ENCODE measurements at regions not wholly inside any gene's neighbourhood (a gene's known extent, or its start where the extent isn't known, plus 50 kb on each side); places are given as distances from the start of the nearest gene placed in this dataset.

DNA sequence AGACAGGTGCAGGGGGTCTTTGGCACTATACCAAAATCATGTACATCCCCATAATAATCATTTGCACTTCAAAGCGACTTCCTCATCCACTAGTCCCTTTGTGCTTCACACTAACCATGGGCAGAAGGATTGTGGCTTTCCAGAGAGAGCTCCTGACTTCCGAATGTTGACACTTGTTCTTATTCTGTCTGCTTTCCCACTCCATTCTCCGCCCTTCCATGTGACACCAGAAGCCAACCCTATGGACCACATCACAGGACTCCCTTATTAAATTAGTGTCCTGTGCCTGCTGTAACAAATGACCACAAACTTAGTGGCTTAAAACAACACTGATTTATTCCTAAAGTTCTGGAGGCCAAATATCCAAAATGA is 91.6 kb downstream of the CMC2 start:
- H3K27ac ChIP-seq = no peak overlapping the region
- no peaks in the 10 kb centered on the region for H3K9me3 ChIP-seq
- no peak for DNase-seq (ENCODE audit: extremely low spot score in 2 of 2)
- intact Hi-C loops (cut with DNase I) = no loop called here
- TF ChIP-seq POLR2AphosphoS5 (IDR thresholded peaks at IDR 0.05; ENCODE audit: insufficient read depth in 1 of 2, low read depth in 1 of 2) (no peak), POLR2A (IDR thresholded peaks at IDR 0.05) (no peak)
- TF ChIP-seq, protein P1, sequence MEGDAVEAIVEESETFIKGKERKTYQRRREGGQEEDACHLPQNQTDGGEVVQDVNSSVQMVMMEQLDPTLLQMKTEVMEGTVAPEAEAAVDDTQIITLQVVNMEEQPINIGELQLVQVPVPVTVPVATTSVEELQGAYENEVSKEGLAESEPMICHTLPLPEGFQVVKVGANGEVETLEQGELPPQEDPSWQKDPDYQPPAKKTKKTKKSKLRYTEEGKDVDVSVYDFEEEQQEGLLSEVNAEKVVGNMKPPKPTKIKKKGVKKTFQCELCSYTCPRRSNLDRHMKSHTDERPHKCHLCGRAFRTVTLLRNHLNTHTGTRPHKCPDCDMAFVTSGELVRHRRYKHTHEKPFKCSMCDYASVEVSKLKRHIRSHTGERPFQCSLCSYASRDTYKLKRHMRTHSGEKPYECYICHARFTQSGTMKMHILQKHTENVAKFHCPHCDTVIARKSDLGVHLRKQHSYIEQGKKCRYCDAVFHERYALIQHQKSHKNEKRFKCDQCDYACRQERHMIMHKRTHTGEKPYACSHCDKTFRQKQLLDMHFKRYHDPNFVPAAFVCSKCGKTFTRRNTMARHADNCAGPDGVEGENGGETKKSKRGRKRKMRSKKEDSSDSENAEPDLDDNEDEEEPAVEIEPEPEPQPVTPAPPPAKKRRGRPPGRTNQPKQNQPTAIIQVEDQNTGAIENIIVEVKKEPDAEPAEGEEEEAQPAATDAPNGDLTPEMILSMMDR (IDR thresholded peaks at IDR 0.05) = no peak
- no peaks in the 10 kb centered on the region for H3K4me1 ChIP-seq
- no peaks in the 10 kb centered on the region for H3K27me3 ChIP-seq
- H3K4me3 ChIP-seq = no peak overlapping the region
- no peaks in the 10 kb centered on the region for H3K36me3 ChIP-seq

DNA sequence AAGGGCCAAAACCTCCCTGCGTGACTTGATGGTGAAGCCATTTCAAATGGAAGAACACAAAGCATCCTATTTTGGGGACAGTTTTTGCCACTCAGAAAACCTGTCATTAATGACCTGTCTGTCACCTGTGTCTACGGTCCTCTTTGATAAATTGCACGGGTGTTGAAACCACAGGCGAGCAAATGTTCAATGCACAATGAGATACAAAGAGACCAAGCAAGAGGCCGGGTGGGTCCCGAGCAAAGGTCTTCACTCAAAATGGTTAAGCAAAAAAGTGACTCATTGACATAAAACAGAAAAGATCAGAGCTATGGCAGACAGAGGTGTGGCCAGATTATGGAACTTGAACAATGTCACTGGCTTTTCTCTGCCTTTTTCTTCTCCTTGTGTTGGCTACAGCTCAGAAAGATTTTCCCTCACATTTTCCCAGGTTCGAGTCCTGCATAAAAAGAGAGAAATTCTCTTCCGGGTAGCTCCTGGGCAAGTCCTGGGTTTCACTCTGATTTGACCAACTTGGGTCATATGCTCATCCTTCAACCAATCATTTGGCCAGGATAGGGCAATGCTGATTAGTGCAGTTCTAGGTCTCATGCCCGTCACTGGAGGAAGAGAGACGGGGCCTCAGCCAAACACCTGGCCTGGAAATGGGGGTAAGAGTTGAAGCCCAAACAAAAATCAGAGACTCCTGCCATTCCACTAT is 92.2 kb downstream of the CMC2 start:
- TF ChIP-seq, protein P1 (IDR thresholded peaks at IDR 0.05) = no peak
- TF ChIP-seq POLR2A (IDR thresholded peaks at IDR 0.05) (no peak), POLR2AphosphoS5 (IDR thresholded peaks at IDR 0.05; ENCODE audit: insufficient read depth in 1 of 2, low read depth in 1 of 2) (no peak)
- H3K9me3 ChIP-seq = no peaks in the 10 kb centered on the region
- intact Hi-C loops (cut with DNase I) = no loop called here
- DNase-seq (ENCODE audit: extremely low spot score in 2 of 2) = no peak
- no peaks in the 10 kb centered on the region for H3K36me3 ChIP-seq
- H3K4me1 ChIP-seq = no peaks in the 10 kb centered on the region
- H3K27me3 ChIP-seq = no peaks in the 10 kb centered on the region
- no peak overlapping the region for H3K27ac ChIP-seq
- H3K4me3 ChIP-seq = no peak overlapping the region

DNA sequence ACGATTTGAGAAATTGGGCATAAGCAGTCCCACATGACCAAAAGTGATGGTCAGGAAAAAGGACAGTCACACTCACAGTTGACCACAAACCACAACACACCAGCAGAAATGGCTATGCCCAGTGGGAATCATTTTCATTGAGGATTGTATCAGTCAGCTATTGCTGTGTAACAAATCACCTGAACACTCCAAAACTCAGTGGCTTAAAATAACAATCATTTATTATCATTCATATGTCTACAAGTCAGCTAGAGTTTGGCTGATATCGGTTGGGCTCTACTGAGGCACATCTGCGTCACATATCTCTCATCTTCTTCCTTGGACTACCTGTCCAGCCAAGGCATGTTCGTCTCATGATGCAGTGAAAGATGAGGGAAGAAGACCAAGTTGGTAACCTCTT is 93.3 kb downstream of the CMC2 start:
- no peaks in the 10 kb centered on the region for H3K27me3 ChIP-seq
- DNase-seq (ENCODE audit: extremely low spot score in 2 of 2) = no peak
- intact Hi-C loops (cut with DNase I) = no loop called here
- no peak overlapping the region for H3K4me3 ChIP-seq
- H3K9me3 ChIP-seq = no peaks in the 10 kb centered on the region
- H3K36me3 ChIP-seq = no peaks in the 10 kb centered on the region
- TF ChIP-seq, protein P1 (IDR thresholded peaks at IDR 0.05) = no peak
- no peak for TF ChIP-seq POLR2A (IDR thresholded peaks at IDR 0.05)
- TF ChIP-seq POLR2AphosphoS5 (IDR thresholded peaks at IDR 0.05; ENCODE audit: insufficient read depth in 1 of 2, low read depth in 1 of 2) = no peak
- no peak overlapping the region for H3K27ac ChIP-seq
- H3K4me1 ChIP-seq = no peaks in the 10 kb centered on the region

DNA sequence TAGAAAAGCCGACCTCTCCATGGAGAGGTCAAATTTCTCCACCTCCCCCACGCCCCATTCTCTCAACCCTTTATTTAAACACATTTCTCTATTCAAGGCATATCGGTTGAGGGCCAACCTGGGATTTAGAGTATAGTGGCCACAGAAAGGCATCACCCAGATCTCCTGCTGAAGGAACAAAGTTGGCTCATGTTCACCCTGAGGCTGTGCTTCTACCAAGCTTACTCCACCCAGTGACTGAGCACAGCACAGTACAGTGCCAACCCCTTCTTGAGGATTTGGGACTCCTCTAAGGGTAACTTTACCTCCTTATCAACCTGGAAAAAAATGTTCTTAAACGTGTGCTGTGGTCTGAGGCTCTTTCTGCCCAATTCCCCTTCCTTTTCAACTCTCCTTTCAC is 94.0 kb downstream of the CMC2 start:
- TF ChIP-seq POLR2A (IDR thresholded peaks at IDR 0.05) (no peak), POLR2AphosphoS5 (IDR thresholded peaks at IDR 0.05; ENCODE audit: insufficient read depth in 1 of 2, low read depth in 1 of 2) (no peak)
- TF ChIP-seq, protein P1 (IDR thresholded peaks at IDR 0.05) = no peak
- Histone ChIP-seq H3K4me1 (no peaks in the 10 kb centered on the region), H3K27ac (no peak overlapping the region), H3K4me3 (no peak overlapping the region), H3K36me3 (no peaks in the 10 kb centered on the region), H3K27me3 (no peaks in the 10 kb centered on the region), H3K9me3 (no peaks in the 10 kb centered on the region)
- no peak for DNase-seq (ENCODE audit: extremely low spot score in 2 of 2)
- intact Hi-C loops (cut with DNase I) = no loop called here

DNA sequence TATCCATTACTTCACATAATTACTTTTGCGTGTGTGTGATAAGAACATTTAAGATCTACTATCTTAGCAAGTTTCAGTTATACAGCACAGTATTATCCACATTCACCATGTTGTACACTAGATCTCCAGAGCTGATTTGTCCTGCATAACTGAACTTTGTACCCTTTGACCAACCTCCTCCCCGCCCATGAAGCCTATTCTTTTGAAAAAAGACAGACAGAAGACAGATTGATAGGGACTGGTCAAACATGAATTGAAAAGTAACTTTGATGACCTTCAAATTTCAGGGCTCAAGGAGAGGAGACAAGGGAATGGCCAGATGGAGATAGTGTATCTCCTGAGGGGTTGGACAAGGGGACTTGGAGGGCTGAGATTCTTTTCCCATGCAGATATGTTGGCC is 96.3 kb downstream of the CMC2 start:
- H3K4me1 ChIP-seq = no peaks in the 10 kb centered on the region
- H3K36me3 ChIP-seq = no peaks in the 10 kb centered on the region
- no peak overlapping the region for H3K4me3 ChIP-seq
- intact Hi-C loops (cut with DNase I) = no loop called here
- TF ChIP-seq, protein P1 (IDR thresholded peaks at IDR 0.05) = no peak
- TF ChIP-seq POLR2AphosphoS5 (IDR thresholded peaks at IDR 0.05; ENCODE audit: insufficient read depth in 1 of 2, low read depth in 1 of 2) = no peak
- no peak for TF ChIP-seq POLR2A (IDR thresholded peaks at IDR 0.05)
- H3K9me3 ChIP-seq = no peaks in the 10 kb centered on the region
- H3K27ac ChIP-seq = no peak overlapping the region
- H3K27me3 ChIP-seq = no peaks in the 10 kb centered on the region
- DNase-seq (ENCODE audit: extremely low spot score in 2 of 2) = no peak
